Lower leg skin (tissue), 4 donors: ENCODE measurements at regions not wholly inside any gene's neighbourhood (a gene's known extent, or its start where the extent isn't known, plus 50 kb on each side); places are given as distances from the start of the nearest gene placed in this dataset.

Source experiments
- DNase-seq, 2 donors: peaks; one replicate each; pipeline ENCODE4 v3.0.0-alpha.2; 2019; ENCODE audit warnings: low spot score in 2 of 2
- H3K4me3 ChIP-seq: fragments of 200-600 bp; sonication (generic); 2 replicates; pipeline ENCODE4 v1.5.1; 2017; ENCODE audit warnings: mild to moderate bottlenecking, low read depth; ENCODE audit not compliant: poor library complexity, severe bottlenecking
- POLR2A ChIP-seq, 2 donors: fragments of 450-650 bp; IDR thresholded peaks; one replicate each; pipeline ENCODE4 v1.6.1; 2016 to 2017; ENCODE audit warnings: antibody characterized with exemption in 2 of 2, mild to moderate bottlenecking in 1 of 2, moderate library complexity in 1 of 2
- WGBS, 2 donors: methylation state at CpG; one replicate each; pipeline ENCODE4 v1.1.5; 2018; 5-methylcytosine and 5-hydroxymethylcytosine counted together
- intact Hi-C: fragments of 100-400 bp; cut with DNase I; formaldehyde crosslinking; loops from one replicate; pipeline ENCODE4 v1.15.0; 2023; ENCODE audit warnings: low total_unique reads
- TF ChIP-seq, protein P1 (sequence below), 3 donors: fragments of 450-650 bp; IDR thresholded peaks; one replicate each; pipeline ENCODE4 v1.5.1; 2016; ENCODE audit warnings: antibody characterized with exemption in 3 of 3, mild to moderate bottlenecking in 3 of 3, moderate library complexity in 2 of 3

DNA sequence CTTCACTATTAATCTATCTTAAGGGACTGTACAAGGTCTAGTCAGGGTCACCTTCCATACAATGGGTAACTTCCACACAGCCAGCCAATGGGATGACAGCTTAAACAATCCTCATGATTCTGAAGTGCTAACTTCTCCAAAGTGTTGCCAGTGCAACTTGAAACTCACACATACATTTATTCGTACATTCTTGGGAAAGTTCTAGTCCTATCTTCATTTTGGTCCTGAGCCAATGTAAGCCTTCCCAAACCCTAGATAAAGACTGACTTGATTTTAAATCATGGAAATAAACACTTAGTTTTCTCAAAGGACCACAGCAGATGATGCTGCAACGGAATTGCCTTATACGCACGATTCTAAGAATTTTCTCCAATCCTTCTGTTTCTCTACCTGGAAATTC, 117.5 kb upstream of the COL1A2 start:
- TF ChIP-seq POLR2A (IDR thresholded peaks at IDR 0.05), result no peak
- TF ChIP-seq, protein P1, sequence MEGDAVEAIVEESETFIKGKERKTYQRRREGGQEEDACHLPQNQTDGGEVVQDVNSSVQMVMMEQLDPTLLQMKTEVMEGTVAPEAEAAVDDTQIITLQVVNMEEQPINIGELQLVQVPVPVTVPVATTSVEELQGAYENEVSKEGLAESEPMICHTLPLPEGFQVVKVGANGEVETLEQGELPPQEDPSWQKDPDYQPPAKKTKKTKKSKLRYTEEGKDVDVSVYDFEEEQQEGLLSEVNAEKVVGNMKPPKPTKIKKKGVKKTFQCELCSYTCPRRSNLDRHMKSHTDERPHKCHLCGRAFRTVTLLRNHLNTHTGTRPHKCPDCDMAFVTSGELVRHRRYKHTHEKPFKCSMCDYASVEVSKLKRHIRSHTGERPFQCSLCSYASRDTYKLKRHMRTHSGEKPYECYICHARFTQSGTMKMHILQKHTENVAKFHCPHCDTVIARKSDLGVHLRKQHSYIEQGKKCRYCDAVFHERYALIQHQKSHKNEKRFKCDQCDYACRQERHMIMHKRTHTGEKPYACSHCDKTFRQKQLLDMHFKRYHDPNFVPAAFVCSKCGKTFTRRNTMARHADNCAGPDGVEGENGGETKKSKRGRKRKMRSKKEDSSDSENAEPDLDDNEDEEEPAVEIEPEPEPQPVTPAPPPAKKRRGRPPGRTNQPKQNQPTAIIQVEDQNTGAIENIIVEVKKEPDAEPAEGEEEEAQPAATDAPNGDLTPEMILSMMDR (IDR thresholded peaks at IDR 0.05), result no peak
- DNase-seq, result no peak
- WGBS, 2 donors, result 85 to 89% methylated on average over 4 of the region's 4 CpGs
- H3K4me3 ChIP-seq, result no peak overlapping the region
- intact Hi-C loops, result no loop called here

DNA sequence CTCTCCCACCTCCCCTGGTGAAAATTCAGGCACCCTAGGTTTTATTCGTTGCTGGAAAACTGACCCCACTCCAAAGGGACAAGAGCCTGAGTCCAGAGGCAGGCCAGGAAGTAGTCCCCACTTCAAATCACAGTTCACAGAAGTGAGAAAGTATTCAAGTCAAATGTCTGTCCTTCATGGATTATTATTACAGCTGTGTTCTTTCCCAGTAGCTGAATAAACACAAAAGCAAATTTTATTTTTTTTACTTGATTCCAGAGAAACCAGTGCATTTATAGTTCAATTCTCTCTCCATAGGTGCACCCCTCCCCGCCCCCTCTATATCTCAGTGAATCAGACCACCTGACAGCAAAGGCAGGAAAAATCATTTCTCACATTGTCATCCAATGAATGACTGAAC, 113.8 kb upstream of the COL1A2 start:
- no peak overlapping the region for H3K4me3 ChIP-seq
- DNase-seq, result no peak
- no peak for TF ChIP-seq POLR2A (IDR thresholded peaks at IDR 0.05)
- TF ChIP-seq, protein P1 (IDR thresholded peaks at IDR 0.05), result no peak
- 62 to 68% methylated on average over 2 of the region's 2 CpGs for WGBS, 2 donors
- intact Hi-C loops, result no loop called here

DNA sequence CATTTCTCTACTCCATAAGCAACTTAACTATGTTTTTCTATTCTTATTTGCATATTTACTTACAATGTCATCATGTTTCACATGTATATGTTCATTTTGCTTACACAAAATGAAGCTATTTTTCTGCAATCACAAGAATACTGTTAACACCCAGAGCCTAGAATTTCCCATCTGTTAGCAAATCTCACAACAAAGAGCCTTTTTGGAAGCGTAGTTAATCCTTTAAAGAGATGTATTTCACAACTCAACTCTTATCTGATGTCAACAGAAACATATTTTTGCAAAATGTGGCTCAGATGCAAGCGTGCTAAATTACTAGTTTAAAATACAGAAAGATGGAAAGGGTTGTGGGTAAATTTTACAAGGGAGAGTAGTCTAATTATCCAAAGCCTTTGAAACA, 110.6 kb upstream of the COL1A2 start:
- DNase-seq, result no peak
- TF ChIP-seq, protein P1 (IDR thresholded peaks at IDR 0.05), result no peak
- WGBS, 2 donors, result 41 to 45% methylated on average over 2 of the region's 2 CpGs
- H3K4me3 ChIP-seq, result no peak overlapping the region
- intact Hi-C loops, result no loop called here

DNA sequence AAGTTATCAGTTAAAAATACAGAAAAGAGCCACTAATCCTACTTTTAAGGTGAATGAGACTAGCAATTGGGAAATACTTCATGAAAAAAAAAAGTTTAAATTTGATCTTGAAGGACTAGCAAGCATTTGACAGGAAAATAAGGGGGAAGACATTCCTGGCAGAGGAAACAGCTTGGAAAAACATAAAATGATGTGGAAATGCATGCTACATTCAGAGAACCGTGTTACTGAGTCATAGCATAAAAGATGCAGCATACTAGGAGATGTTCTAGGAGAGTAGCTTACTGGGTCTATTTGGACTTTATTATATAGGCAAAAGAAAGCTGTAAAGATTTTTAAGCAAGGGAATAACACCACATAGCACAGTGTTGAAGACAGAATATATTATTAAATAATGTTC, 108.6 kb upstream of the COL1A2 start:
- intact Hi-C loops, result no loop called here
- TF ChIP-seq, protein P1 (IDR thresholded peaks at IDR 0.05), result no peak
- no peak for TF ChIP-seq POLR2A (IDR thresholded peaks at IDR 0.05)
- no peak overlapping the region for H3K4me3 ChIP-seq
- DNase-seq, result no peak
- WGBS, 2 donors, result 40 to 53% methylated on average over 1 of the region's 1 CpG

DNA sequence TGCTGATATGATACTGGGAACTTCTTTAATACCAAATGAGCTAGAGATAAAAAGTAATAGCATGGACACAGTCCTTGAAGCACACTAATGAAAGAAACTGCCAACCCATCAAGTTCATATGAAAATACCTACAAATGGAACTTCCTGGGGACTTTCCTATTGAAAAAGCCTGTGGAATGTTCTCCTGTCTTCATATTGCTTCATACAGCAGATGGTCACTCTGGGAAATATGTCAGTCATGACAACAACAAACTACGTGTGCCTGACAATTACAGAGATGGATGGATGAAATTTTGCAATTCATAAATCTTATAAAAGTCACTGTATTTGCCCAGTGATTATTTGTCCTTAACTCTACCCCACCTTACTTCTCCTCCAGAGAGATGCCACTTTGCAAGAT, 106.6 kb upstream of the COL1A2 start:
- TF ChIP-seq, protein P1 (IDR thresholded peaks at IDR 0.05), result no peak
- no peak for TF ChIP-seq POLR2A (IDR thresholded peaks at IDR 0.05)
- no peak for DNase-seq
- H3K4me3 ChIP-seq, result no peak overlapping the region
- WGBS, 2 donors, result 63 to 65% methylated on average over 1 of the region's 1 CpG
- intact Hi-C loops, result no loop called here

DNA sequence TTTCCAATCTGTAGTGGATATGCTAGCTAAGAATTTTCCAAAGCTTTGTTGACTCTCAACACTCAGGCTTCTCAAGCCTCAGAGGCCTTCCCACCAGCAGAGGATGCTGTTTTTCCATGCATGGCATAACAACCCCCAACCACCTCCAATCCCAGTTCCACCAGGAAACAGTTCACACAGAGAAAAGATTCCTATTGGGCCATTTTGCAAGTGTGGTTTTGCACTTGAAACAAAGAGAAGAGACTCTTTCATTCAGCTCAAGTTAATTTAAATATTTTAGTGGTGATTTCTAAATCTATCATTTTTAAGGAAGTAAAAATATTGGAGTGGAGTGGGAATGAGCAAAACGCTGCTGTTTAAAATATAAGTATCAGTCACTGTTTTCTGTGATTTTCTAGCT, 105.6 kb upstream of the COL1A2 start:
- intact Hi-C loops, result no loop called here
- no peak for TF ChIP-seq POLR2A (IDR thresholded peaks at IDR 0.05)
- TF ChIP-seq, protein P1 (IDR thresholded peaks at IDR 0.05), result peak in 1 of 3 donors; percentile 61
- 35 to 53% methylated on average over 1 of the region's 1 CpG for WGBS, 2 donors
- H3K4me3 ChIP-seq, result no peak overlapping the region
- peak; percentile 65 to 89 for DNase-seq
